NCI-H128 (cell line): ENCODE measurements at regions not wholly inside any gene's neighbourhood (a gene's known extent, or its start where the extent isn't known, plus 50 kb on each side); places are given as distances from the start of the nearest gene placed in this dataset.

ENCODE experiments used
- DNase-seq: peaks from one replicate; lab custom pipeline; 2025; ENCODE audit not compliant: unreplicated experiment; lab: John Stamatoyannopoulos, UW

GRCh38 chr1:163874070-163874469, 552.3 kb downstream of the NUF2 start:
- DNase-seq, result no peak

- DNase-seq, result no peak
Measured at GRCh38 chr1:163875200-163875926, 553.6 kb downstream of the NUF2 start.

- no peak for DNase-seq
Measured at GRCh38 chr1:163875927-163876320, 554.2 kb downstream of the NUF2 start.

- no peak for DNase-seq
Measured at GRCh38 chr1:163876546-163876945, 554.8 kb downstream of the NUF2 start.

GRCh38 chr1:163877016-163877415, 555.3 kb downstream of the NUF2 start:
- DNase-seq, result no peak

- no peak for DNase-seq
Measured at GRCh38 chr1:163885510-163885909, 563.8 kb downstream of the NUF2 start.

GRCh38 chr1:163896001-163896400, 574.2 kb downstream of the NUF2 start:
- DNase-seq, result no peak

- no peak for DNase-seq
Measured at GRCh38 chr1:163897412-163898155, 575.8 kb downstream of the NUF2 start.

GRCh38 chr1:163906283-163906682, 584.5 kb downstream of the NUF2 start:
- DNase-seq, result no peak

GRCh38 chr1:163912170-163912884, 590.6 kb downstream of the NUF2 start:
- DNase-seq, result no peak

GRCh38 chr1:163914785-163915413, 593.1 kb downstream of the NUF2 start:
- DNase-seq, result no peak

GRCh38 chr1:163922743-163923201, 601.0 kb downstream of the NUF2 start:
- DNase-seq, result no peak

- DNase-seq, result no peak
Measured at GRCh38 chr1:163924041-163924440, 602.3 kb downstream of the NUF2 start.

- DNase-seq, result no peak
Measured at GRCh38 chr1:163927493-163927892, 605.7 kb downstream of the NUF2 start.

GRCh38 chr1:163928069-163928468, 606.3 kb downstream of the NUF2 start:
- no peak for DNase-seq

- DNase-seq, result no peak
Measured at GRCh38 chr1:163928651-163929050, 606.9 kb downstream of the NUF2 start.

GRCh38 chr1:163932901-163933300, 611.1 kb downstream of the NUF2 start:
- no peak for DNase-seq

GRCh38 chr1:163933437-163933836, 611.7 kb downstream of the NUF2 start:
- DNase-seq, result no peak

- DNase-seq, result no peak
Measured at GRCh38 chr1:163935738-163936374, 614.1 kb downstream of the NUF2 start.

- DNase-seq, result no peak
Measured at GRCh38 chr1:163959622-163960021, 599.4 kb upstream of the PBX1 start.

- DNase-seq, result no peak
Measured at GRCh38 chr1:163970151-163970550, 588.8 kb upstream of the PBX1 start.
